H1 (cell line): ENCODE measurements at regions not wholly inside any gene's neighbourhood (a gene's known extent, or its start where the extent isn't known, plus 50 kb on each side); places are given as distances from the start of the nearest gene placed in this dataset.

Source experiments
- CTCF ChIA-PET: fragments of 300-600 bp; sonication (Branson Sonifier 250); formaldehyde crosslinking; loops from one replicate; lab custom pipeline; 2021; ENCODE audit not compliant: partially characterized antibody; lab: Charles Lee
- POLR2A ChIA-PET: fragments of 300-600 bp; sonication (Branson Sonifier 250); formaldehyde crosslinking; loops from one replicate; lab custom pipeline; 2021; ENCODE audit warnings: inconsistent platforms; ENCODE audit not compliant: partially characterized antibody; lab: Charles Lee
- DNase-seq, 2 experiments: peaks; one replicate each; pipeline versions ENCODE4 v3.0.0 to v3.0.0-alpha.2; 2010 to 2022; ENCODE audit warnings: low spot score in 2 of 2, low read depth in 1 of 2, mixed read lengths in 1 of 2
- FAIRE-seq: peaks from 2 replicates; lab custom pipeline; 2011; peaks lifted over from hg19 to GRCh38; lab: Jason Lieb, UNC
- H2AFZ ChIP-seq: 2 replicates; pipeline ENCODE4 v1.8.1; 2012; ENCODE audit warnings: low read length, inconsistent platforms
- H2AK5ac ChIP-seq: 2 replicates; pipeline ENCODE4 v1.6.1; 2013; ENCODE audit warnings: low read depth, low read length
- H2BK120ac ChIP-seq: replicated peaks from 2 replicates; pipeline ENCODE3; 2013; ENCODE audit warnings: low read depth, low read length, inconsistent platforms
- H2BK12ac ChIP-seq: 2 replicates; pipeline ENCODE4 v1.6.1; 2013; ENCODE audit warnings: low read depth, low read length
- H2BK15ac ChIP-seq: 2 replicates; pipeline ENCODE4 v1.6.1; 2013; ENCODE audit warnings: low read length
- H2BK20ac ChIP-seq: 2 replicates; pipeline ENCODE4 v1.6.1; 2013; ENCODE audit warnings: low read length
- H2BK5ac ChIP-seq: 2 replicates; pipeline ENCODE4 v1.6.1; 2013; ENCODE audit warnings: low read depth, low read length
- H3K14ac ChIP-seq: 2 replicates; pipeline ENCODE4 v1.6.1; 2013; ENCODE audit warnings: inconsistent platforms; ENCODE audit not compliant: insufficient read length
- H3K18ac ChIP-seq: 2 replicates; pipeline ENCODE4 v1.6.1; 2013; ENCODE audit warnings: low read length; ENCODE audit errors: extremely low read depth
- H3K23ac ChIP-seq: 2 replicates; pipeline ENCODE4 v1.6.1; 2013; ENCODE audit warnings: inconsistent platforms; ENCODE audit not compliant: insufficient read length
- H3K23me2 ChIP-seq: 2 replicates; pipeline ENCODE4 v1.6.1; 2013; ENCODE audit warnings: low read depth, low read length
- H3K27ac ChIP-seq: 2 replicates; pipeline ENCODE4 v1.6.1; 2011; ENCODE audit warnings: low read depth, low read length, inconsistent platforms
- H3K27me3 ChIP-seq, 4 experiments: replicated peaks in 1 of 4; 1 replicate in 1 of 4; 2 replicates in 3 of 4; pipeline versions ENCODE4 v1.6.1 to v1.8.1; 2011 to 2013; ENCODE audit warnings: low read length in 3 of 4, mild to moderate bottlenecking in 3 of 4, inconsistent platforms in 2 of 4, mixed read lengths in 2 of 4, moderate library complexity in 1 of 4; ENCODE audit not compliant: control insufficient read depth in 3 of 4, insufficient read depth in 3 of 4; ENCODE audit errors: extremely low read depth in 1 of 4
- H3K36me3 ChIP-seq, 4 experiments: 2 replicates each; pipeline versions ENCODE4 v1.6.1 to v1.8.1; 2011 to 2013; ENCODE audit warnings: mild to moderate bottlenecking in 4 of 4, low read length in 3 of 4, moderate library complexity in 2 of 4, control low read depth in 1 of 4, inconsistent platforms in 1 of 4; ENCODE audit not compliant: insufficient read depth in 4 of 4, control insufficient read depth in 2 of 4
- H3K4ac ChIP-seq: replicated peaks from 2 replicates; pipeline ENCODE3; 2013; ENCODE audit warnings: low read length, low read depth, mixed read lengths, inconsistent platforms; ENCODE audit not compliant: insufficient read length
- H3K4me1 ChIP-seq, 4 experiments: replicated peaks in 1 of 4; 1 replicate in 1 of 4; 2 replicates in 3 of 4; pipeline versions ENCODE4 v1.6.1 to v1.8.1; 2011 to 2013; ENCODE audit warnings: low read length in 3 of 4, inconsistent platforms in 2 of 4, mixed read lengths in 1 of 4; ENCODE audit not compliant: insufficient read depth in 4 of 4, control insufficient read depth in 3 of 4
- H3K4me2 ChIP-seq, 2 experiments: 2 replicates each; pipeline versions ENCODE4 v1.6.1 to v1.8.1; 2011 to 2013; ENCODE audit warnings: low read depth in 2 of 2, low read length in 2 of 2, control low read depth in 1 of 2, inconsistent platforms in 1 of 2, mild to moderate bottlenecking in 1 of 2; ENCODE audit not compliant: insufficient read depth in 1 of 2
- H3K4me3 ChIP-seq, 4 experiments: fragments of 200-600, 300-600 bp in 1 of 4; sonication (generic), shearing (Covaris generic), sonication (Bioruptor Twin) in 1 of 4; 2 replicates each; pipeline versions ENCODE4 v1.5.1 to v1.8.1; 2011 to 2016; ENCODE audit warnings: low read length in 4 of 4, low read depth in 3 of 4, control low read depth in 2 of 4, inconsistent platforms in 2 of 4, mild to moderate bottlenecking in 2 of 4, mixed read lengths in 1 of 4, moderate library complexity in 1 of 4; ENCODE audit not compliant: insufficient read depth in 2 of 4; ENCODE audit errors: extremely low read depth in 1 of 4
- H3K56ac ChIP-seq: replicated peaks from 2 replicates; pipeline ENCODE3; 2013; ENCODE audit warnings: low read depth, mild to moderate bottlenecking, mixed read lengths, low read length, inconsistent platforms; ENCODE audit not compliant: insufficient read length
- H3K79me1 ChIP-seq: 2 replicates; pipeline ENCODE4 v1.6.1; 2013; ENCODE audit warnings: low read depth, low read length, control low read depth
- H3K79me2 ChIP-seq, 2 experiments: 2 replicates each; pipeline versions ENCODE4 v1.6.1 to v1.8.1; 2012 to 2013; ENCODE audit warnings: low read length in 2 of 2, mild to moderate bottlenecking in 2 of 2, inconsistent platforms in 1 of 2; ENCODE audit not compliant: insufficient read depth in 2 of 2, control insufficient read depth in 1 of 2
- H3K9ac ChIP-seq, 4 experiments: replicated peaks in 1 of 4; 1 replicate in 1 of 4; 2 replicates in 3 of 4; pipeline versions ENCODE4 v1.6.1 to v1.8.1; 2011 to 2013; ENCODE audit warnings: low read depth in 3 of 4, low read length in 3 of 4, control low read depth in 2 of 4, mild to moderate bottlenecking in 2 of 4, moderate library complexity in 2 of 4, inconsistent platforms in 1 of 4; ENCODE audit errors: extremely low read depth in 1 of 4
- H3K9me3 ChIP-seq, 2 experiments: 2 replicates each; pipeline versions ENCODE4 v1.6.1 to v1.8.1; 2012 to 2013; ENCODE audit warnings: mild to moderate bottlenecking in 2 of 2, moderate library complexity in 2 of 2, control low read depth in 1 of 2, inconsistent platforms in 1 of 2, low read depth in 1 of 2, low read length in 1 of 2, mixed read lengths in 1 of 2; ENCODE audit not compliant: insufficient read depth in 2 of 2
- H4K20me1 ChIP-seq, 2 experiments: replicated peaks in 1 of 2; 2 replicates each; pipeline versions ENCODE3 to v1.8.1; 2011 to 2013; ENCODE audit warnings: inconsistent platforms in 2 of 2, low read length in 2 of 2, mild to moderate bottlenecking in 1 of 2; ENCODE audit not compliant: insufficient read depth in 2 of 2, control insufficient read depth in 1 of 2
- H4K5ac ChIP-seq: 2 replicates; pipeline ENCODE4 v1.6.1; 2013; ENCODE audit warnings: low read length, low read depth, mixed read lengths, inconsistent platforms; ENCODE audit not compliant: insufficient read length
- H4K8ac ChIP-seq: 2 replicates; pipeline ENCODE4 v1.8.0; 2013; ENCODE audit warnings: mild to moderate bottlenecking, moderate library complexity, low read length, inconsistent platforms; ENCODE audit not compliant: insufficient read depth; ENCODE audit errors: extremely low read depth
- H4K91ac ChIP-seq: replicated peaks from 2 replicates; pipeline ENCODE3; 2013; ENCODE audit warnings: low read length, mixed read lengths, inconsistent platforms; ENCODE audit not compliant: insufficient read length
- BACH1 ChIP-seq: IDR thresholded peaks from 2 replicates; pipeline ENCODE4 v1.6.1; 2012; ENCODE audit warnings: low read length, improper control_type of control experiment
- CHD2 ChIP-seq: IDR thresholded peaks from 2 replicates; pipeline ENCODE4 v1.6.1; 2012; ENCODE audit warnings: low read length, improper control_type of control experiment
- FOSL1 ChIP-seq: IDR thresholded peaks from 2 replicates; pipeline ENCODE4 v1.6.1; 2011; ENCODE audit warnings: mild to moderate bottlenecking, low read depth, low read length, moderate library complexity; ENCODE audit not compliant: insufficient read depth
- JUND ChIP-seq: IDR thresholded peaks from 2 replicates; pipeline ENCODE4 v1.6.1; 2011; ENCODE audit warnings: mild to moderate bottlenecking, improper control_type of control experiment, low read length
- MAFK ChIP-seq: IDR thresholded peaks from 2 replicates; pipeline ENCODE4 v1.6.1; 2012; ENCODE audit warnings: low read depth, mild to moderate bottlenecking, improper control_type of control experiment, low read length
- NRF1 ChIP-seq: IDR thresholded peaks from 2 replicates; pipeline ENCODE4 v1.6.1; 2011; ENCODE audit warnings: mild to moderate bottlenecking, low read depth, low read length, improper control_type of control experiment
- POU5F1 ChIP-seq: IDR thresholded peaks from 2 replicates; pipeline ENCODE4 v1.6.1; 2011; ENCODE audit warnings: low read depth, mild to moderate bottlenecking, low read length, moderate library complexity
- SIN3A ChIP-seq, 2 experiments: IDR thresholded peaks in 1 of 2; conservative IDR thresholded peaks in 1 of 2; 2 replicates each; pipeline ENCODE4 v1.6.1; 2011 to 2012; ENCODE audit warnings: low read length in 2 of 2, improper control_type of control experiment in 1 of 2, low read depth in 1 of 2, mild to moderate bottlenecking in 1 of 2
- ZNF274 ChIP-seq: IDR thresholded peaks from 2 replicates; pipeline ENCODE4 v1.7.0; 2012; ENCODE audit warnings: low read length, borderline replicate concordance; ENCODE audit errors: extremely low read depth
- WGBS, 2 experiments: shearing (Covaris generic) in 1 of 2; methylation state at CpG; one replicate each; pipeline versions ENCODE4 v1.1.6 to v1.1.7; 2013 to 2015; ENCODE audit warnings: low lambda C conversion rate in 2 of 2, mixed read lengths in 2 of 2, inconsistent platforms in 1 of 2, low coverage in 1 of 2, missing lambda C conversion rate in 1 of 2; ENCODE audit not compliant: insufficient replicate concordance in 2 of 2, insufficient coverage in 1 of 2, insufficient read length in 1 of 2; ENCODE audit errors: extremely low coverage in 1 of 2, missing lambda C conversion rate in 1 of 2; 5-methylcytosine and 5-hydroxymethylcytosine counted together
- TF ChIP-seq, protein P1 (sequence below): IDR thresholded peaks from 2 replicates; pipeline ENCODE4 v1.6.1; 2012; ENCODE audit warnings: inconsistent platforms

GRCh38 chr15:72833561-72833960 lies 50.0 kb upstream of the ADPGK start:
- TF ChIP-seq FOSL1 = no peak
- TF ChIP-seq ZNF274 = no peak
- TF ChIP-seq JUND = no peak
- TF ChIP-seq, protein P1, sequence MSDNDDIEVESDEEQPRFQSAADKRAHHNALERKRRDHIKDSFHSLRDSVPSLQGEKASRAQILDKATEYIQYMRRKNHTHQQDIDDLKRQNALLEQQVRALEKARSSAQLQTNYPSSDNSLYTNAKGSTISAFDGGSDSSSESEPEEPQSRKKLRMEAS = no peak
- no peak for TF ChIP-seq MAFK
- TF ChIP-seq POU5F1 = no peak
- TF ChIP-seq SIN3A (conservative IDR thresholded peaks at IDR 0.05 in 1 of 2, IDR thresholded peaks at IDR 0.05 in 1 of 2; ENCODE audit: low read depth in 1 of 2, low read length in 2 of 2) = no peak
- no peak for TF ChIP-seq CHD2
- TF ChIP-seq NRF1 = no peak
- no peak for TF ChIP-seq BACH1
- Histone ChIP-seq H3K27ac (no peak overlapping the region), H4K20me1 (no peaks in the 10 kb centered on the region), H3K9ac (no peak overlapping the region), H3K4me2 (no peak overlapping the region), H2BK20ac (no peak overlapping the region), H3K18ac (no peak overlapping the region), H3K23me2 (no peaks in the 10 kb centered on the region), H3K23ac (no peak overlapping the region), H4K91ac (no peak overlapping the region), H3K14ac (no peak overlapping the region), H2BK15ac (no peak overlapping the region), H3K9me3 (no peaks in the 10 kb centered on the region), H3K36me3 (no peaks in the 10 kb centered on the region), H2AK5ac (no peak overlapping the region), H3K79me2 (no peaks in the 10 kb centered on the region), H3K4ac (no peak overlapping the region), H3K56ac (no peak overlapping the region), H3K79me1 (no peaks in the 10 kb centered on the region), H3K27me3 (no peaks in the 10 kb centered on the region), H2AFZ (no peak overlapping the region), H2BK120ac (no peak overlapping the region), H4K5ac (no peak overlapping the region), H2BK12ac (no peak overlapping the region), H2BK5ac (no peak overlapping the region), H3K4me1 (peaks cover 0 to 4% (median 0%) of the 10 kb centered on the region in 4 experiments; a peak in 1 of 7 replicates), H4K8ac (no peak overlapping the region), H3K4me3 (no peak overlapping the region)
- no peak for DNase-seq
- CTCF ChIA-PET = interaction anchor here (0.6 to 3.8 kb wide), 9 partner anchors 10 to 432 kb away, joined by 3 to 20 read pairs (median 3); no protein-coding TSS in a partner anchor
- POLR2A ChIA-PET = no interaction called here
- WGBS, 2 experiments = 77% methylated on average over 2 of the region's 2 CpGs; no CpG with 5 or more reads in 1 of the 2 experiments
- FAIRE-seq = no peak
